GM10248 (cell line): ENCODE measurements at regions not wholly inside any gene's neighbourhood (a gene's known extent, or its start where the extent isn't known, plus 50 kb on each side); places are given as distances from the start of the nearest gene placed in this dataset.
"Not testable (repeated sequence)": the region's sequence is repeated elsewhere in the genome, so short reads cannot be mapped to it uniquely, and the experiment has no call there.

ENCODE experiments used
- CTCF ChIA-PET: fragments of 300-600 bp; sonication (Branson Sonifier 250); formaldehyde crosslinking; extraction: SDS; loops from one replicate; lab custom pipeline; 2021; ENCODE audit warnings: antibody characterized with exemption; lab: Yijun Ruan, JAX
- POLR2A ChIA-PET: fragments of 350-650 bp; sonication (Branson Sonifier 250); formaldehyde crosslinking; extraction: SDS; loops from one replicate; lab custom pipeline; 2020; ENCODE audit warnings: antibody characterized with exemption; lab: Yijun Ruan, JAX
- DNase-seq: peaks from one replicate; pipeline ENCODE4 v3.0.0; 2012; ENCODE audit errors: extremely low spot score
- TF ChIP-seq, protein P1 (sequence below): IDR thresholded peaks from 2 replicates; pipeline ENCODE4 v1.5.1; 2012; ENCODE audit warnings: mild to moderate bottlenecking, low read depth; ENCODE audit errors: extremely low read depth, missing control alignments, control extremely low read depth

DNA sequence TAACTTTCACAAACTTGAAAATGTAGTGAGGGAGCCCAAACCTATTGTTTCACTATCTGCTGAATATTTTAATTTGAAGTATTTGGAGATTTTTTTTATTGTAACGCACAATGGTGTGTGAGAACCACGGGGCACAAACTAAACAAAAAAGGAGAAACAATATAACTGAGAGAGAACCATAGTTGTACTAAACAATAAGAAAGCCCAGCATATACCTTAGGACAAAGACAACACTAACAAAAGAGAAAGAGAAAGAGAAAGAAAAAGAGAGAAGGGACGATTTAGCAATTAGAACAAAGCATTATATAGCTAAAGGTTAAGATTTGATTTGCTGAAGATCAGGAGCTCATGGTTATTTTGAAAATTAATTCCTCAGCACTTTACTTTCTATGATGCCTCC, 906.0 kb upstream of the NXPH2 start:
- DNase-seq = no peak
- CTCF ChIA-PET = interaction anchor here (1.6 kb wide), 1 partner anchor 16 kb away, joined by 4 read pairs; no protein-coding TSS in a partner anchor
- POLR2A ChIA-PET = no interaction called here
- TF ChIP-seq, protein P1, sequence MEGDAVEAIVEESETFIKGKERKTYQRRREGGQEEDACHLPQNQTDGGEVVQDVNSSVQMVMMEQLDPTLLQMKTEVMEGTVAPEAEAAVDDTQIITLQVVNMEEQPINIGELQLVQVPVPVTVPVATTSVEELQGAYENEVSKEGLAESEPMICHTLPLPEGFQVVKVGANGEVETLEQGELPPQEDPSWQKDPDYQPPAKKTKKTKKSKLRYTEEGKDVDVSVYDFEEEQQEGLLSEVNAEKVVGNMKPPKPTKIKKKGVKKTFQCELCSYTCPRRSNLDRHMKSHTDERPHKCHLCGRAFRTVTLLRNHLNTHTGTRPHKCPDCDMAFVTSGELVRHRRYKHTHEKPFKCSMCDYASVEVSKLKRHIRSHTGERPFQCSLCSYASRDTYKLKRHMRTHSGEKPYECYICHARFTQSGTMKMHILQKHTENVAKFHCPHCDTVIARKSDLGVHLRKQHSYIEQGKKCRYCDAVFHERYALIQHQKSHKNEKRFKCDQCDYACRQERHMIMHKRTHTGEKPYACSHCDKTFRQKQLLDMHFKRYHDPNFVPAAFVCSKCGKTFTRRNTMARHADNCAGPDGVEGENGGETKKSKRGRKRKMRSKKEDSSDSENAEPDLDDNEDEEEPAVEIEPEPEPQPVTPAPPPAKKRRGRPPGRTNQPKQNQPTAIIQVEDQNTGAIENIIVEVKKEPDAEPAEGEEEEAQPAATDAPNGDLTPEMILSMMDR = no peak

DNA sequence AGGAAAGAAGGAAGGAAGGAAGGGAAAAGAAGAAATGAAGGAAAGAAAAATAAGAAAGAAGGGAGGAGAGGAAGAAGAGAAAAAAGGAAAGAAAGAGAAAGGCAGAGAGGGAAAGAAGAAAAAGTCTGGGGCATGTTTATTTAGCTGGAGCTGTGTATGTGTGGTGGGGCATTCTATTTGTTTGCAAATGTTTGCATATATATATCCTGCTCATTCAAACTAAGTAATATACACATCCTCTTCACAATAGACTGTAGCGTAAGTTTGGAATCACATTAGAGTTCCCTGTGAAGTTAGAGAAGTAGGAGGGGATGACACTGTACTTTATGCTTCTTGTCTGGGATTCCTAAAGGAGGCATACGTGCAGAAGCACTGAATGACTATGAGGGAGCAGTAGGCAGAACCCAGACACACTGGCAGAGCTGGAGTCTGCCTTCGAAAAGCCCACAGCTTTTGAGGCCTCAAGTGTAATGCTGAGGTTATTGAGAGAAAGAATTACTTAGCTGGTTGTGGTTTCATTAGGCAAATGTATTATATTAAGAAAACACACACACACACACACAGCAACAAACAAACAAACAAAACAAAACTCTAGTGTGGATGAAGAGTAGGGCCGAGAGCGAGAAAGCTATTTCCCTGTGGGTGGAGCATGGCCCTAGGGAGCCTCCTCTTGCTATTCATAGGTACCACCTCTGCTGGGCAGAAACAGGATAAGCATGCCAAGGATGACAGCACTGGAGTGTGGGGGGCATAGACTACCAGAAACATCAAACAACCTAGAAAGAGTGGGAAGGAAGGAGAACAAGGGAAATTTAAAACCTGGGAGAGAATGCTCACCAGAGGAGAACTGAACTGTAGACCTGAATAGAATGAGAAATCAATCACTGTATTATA, 905.1 kb upstream of the NXPH2 start:
- CTCF ChIA-PET = interaction anchor here (1.6 kb wide), 1 partner anchor 15 kb away, joined by 4 read pairs; no protein-coding TSS in a partner anchor

GRCh38 chr2:139684286-139684860, 904.2 kb upstream of the NXPH2 start:
- no peak for DNase-seq
- CTCF ChIA-PET = no interaction called here
- POLR2A ChIA-PET = no interaction called here
- TF ChIP-seq, protein P1 = no peak

More for the DNA sequence above, 905.1 kb upstream of the NXPH2 start:
- DNase-seq = no peak
- TF ChIP-seq, protein P1 = no peak
- POLR2A ChIA-PET = no interaction called here

DNA sequence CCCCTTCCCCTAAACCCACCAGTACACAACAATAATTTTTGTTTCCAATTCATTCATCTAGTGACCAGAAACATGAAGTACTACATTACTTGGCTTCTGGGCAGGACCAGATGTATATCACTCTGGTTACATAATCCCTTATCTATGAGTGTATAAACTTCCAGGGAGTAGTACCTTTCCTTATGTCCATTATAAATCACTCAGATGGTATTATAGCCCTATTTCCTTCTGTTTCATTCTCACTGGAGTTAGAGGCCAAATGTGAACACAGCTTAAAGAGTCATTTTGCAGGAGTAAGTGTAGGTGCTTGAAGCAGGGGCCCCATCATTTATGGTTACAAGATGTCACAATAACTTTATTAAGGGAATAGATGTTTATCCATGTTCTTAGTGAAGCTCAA, 894.4 kb upstream of the NXPH2 start:
- POLR2A ChIA-PET = no interaction called here
- TF ChIP-seq, protein P1 = no peak
- DNase-seq = no peak
- CTCF ChIA-PET = no interaction called here

DNA sequence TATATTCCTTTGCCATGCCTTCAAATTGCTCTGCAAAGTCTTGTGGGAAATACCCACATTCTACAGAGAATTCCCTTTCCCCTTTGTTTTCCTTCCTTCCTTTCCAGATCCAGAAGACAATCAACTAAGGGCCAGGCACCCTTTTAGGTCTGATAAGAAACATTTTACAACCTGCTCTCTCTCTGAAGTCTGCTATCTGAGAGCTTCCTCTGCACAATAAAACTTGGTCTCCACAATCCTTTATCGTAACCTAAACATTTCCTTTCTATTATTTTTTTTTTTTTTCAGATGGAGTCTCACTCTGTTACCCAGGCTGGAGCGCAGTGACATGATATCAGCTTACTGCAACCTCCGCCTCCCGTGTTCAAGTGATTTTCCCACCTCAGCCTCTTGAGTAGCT, 893.3 kb upstream of the NXPH2 start:
- DNase-seq, CTCF ChIA-PET, POLR2A ChIA-PET: not testable (repeated sequence)

DNA sequence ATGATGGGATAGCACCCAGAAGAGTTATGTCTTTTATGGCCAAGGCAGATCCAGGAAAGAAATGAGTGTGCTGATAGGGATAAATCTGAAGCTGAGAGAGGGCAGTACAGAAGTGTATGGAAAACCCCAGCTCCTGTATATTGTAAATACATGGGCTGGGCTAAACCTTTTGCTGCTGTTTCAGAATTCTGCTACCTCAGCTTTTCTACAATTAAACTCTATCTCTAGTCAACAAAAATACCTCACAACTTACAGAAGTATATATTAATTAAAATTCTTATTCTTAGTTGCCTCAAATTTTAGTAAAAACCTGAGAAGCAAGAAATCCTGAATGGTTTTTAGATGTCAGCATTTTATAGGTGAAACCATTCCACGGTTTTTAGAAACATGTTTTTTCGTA, 889.5 kb upstream of the NXPH2 start:
- no peak for DNase-seq
- POLR2A ChIA-PET = no interaction called here
- CTCF ChIA-PET = interaction anchor here (0.8 kb wide), 1 partner anchor 55 kb away, joined by 3 read pairs; no protein-coding TSS in a partner anchor
- TF ChIP-seq, protein P1 = no peak

DNA sequence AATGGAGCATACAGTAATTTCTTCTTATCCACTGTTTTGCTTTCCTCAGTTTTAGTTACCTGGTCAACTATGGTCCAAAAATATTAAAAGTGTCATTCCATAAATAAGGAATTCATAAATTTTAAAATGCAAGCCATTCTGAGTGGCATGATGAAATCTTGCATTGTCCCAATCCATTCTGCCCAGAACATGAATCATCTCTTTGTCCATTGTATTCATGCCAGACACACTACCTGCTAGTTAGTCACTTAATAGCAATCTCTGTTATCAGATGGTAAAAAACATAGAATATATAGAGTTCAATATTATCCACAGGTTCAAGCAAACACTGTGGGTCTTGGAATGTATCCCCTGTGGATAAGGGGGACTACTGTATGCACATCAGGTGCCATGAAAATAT, 872.2 kb upstream of the NXPH2 start:
- TF ChIP-seq, protein P1 = no peak
- ChIA-PET CTCF (no interaction called here), POLR2A (no interaction called here)
- DNase-seq = no peak
